ENCODE measurements at regions not wholly inside any gene's neighbourhood (a gene's known extent, or its start where the extent isn't known, plus 50 kb on each side); places are given as distances from the start of the nearest gene placed in this dataset.

- H3K27me3 ChIP-seq (ENCODE audit: insufficient read depth): peaks cover 45% of the 10 kb centered on the region
- H3F3A ChIP-seq (replicated peaks; ENCODE audit: low read depth): no peaks in the 10 kb centered on the region
- H4K20me1 ChIP-seq (replicated peaks; ENCODE audit: insufficient read depth): no peaks in the 10 kb centered on the region
- no peaks in the 10 kb centered on the region for H3K36me3 Mint-ChIP-seq (ENCODE audit: low read depth)
- H3K4me1 ChIP-seq (ENCODE audit: insufficient read depth): 0 out of 2 replicates have a peak, but pooled peaks cover 4% of the 10 kb centered on the region
- no peaks in the 10 kb centered on the region for H3K9me3 Mint-ChIP-seq
- no peak for ATAC-seq
- no peak overlapping the region for H3K27ac ChIP-seq (ENCODE audit: low read depth)
- TF ChIP-seq EZH2 (IDR thresholded peaks at IDR 0.05; ENCODE audit: low read depth, unreplicated experiment) (no peak), CREB1 (CRISPR knock-in tag; IDR thresholded peaks at IDR 0.05; ENCODE audit: low read depth) (no peak), ZNF331 (CRISPR knock-in tag; IDR thresholded peaks at IDR 0.05; ENCODE audit: low read depth) (no peak), JUNB (IDR thresholded peaks at IDR 0.05; ENCODE audit: unreplicated experiment) (no peak), ZNF114 (CRISPR knock-in tag; IDR thresholded peaks at IDR 0.05) (no peak), POLR2AphosphoS5 (IDR thresholded peaks at IDR 0.05; ENCODE audit: low read depth) (no peak), ZNF462 (CRISPR knock-in tag; IDR thresholded peaks at IDR 0.05) (no peak), EZH2phosphoT487 (IDR thresholded peaks at IDR 0.05; ENCODE audit: unreplicated experiment) (no peak), ETS1 (IDR thresholded peaks at IDR 0.05) (no peak), NANOG (IDR thresholded peaks at IDR 0.05; ENCODE audit: borderline replicate concordance) (no peak), STAT1 (IDR thresholded peaks at IDR 0.05; ENCODE audit: unreplicated experiment) (no peak), CTCF (conservative IDR thresholded peaks at IDR 0.05; ENCODE audit: low read depth in 2 of 2) (no peak)
- TF ChIP-seq, protein P1, sequence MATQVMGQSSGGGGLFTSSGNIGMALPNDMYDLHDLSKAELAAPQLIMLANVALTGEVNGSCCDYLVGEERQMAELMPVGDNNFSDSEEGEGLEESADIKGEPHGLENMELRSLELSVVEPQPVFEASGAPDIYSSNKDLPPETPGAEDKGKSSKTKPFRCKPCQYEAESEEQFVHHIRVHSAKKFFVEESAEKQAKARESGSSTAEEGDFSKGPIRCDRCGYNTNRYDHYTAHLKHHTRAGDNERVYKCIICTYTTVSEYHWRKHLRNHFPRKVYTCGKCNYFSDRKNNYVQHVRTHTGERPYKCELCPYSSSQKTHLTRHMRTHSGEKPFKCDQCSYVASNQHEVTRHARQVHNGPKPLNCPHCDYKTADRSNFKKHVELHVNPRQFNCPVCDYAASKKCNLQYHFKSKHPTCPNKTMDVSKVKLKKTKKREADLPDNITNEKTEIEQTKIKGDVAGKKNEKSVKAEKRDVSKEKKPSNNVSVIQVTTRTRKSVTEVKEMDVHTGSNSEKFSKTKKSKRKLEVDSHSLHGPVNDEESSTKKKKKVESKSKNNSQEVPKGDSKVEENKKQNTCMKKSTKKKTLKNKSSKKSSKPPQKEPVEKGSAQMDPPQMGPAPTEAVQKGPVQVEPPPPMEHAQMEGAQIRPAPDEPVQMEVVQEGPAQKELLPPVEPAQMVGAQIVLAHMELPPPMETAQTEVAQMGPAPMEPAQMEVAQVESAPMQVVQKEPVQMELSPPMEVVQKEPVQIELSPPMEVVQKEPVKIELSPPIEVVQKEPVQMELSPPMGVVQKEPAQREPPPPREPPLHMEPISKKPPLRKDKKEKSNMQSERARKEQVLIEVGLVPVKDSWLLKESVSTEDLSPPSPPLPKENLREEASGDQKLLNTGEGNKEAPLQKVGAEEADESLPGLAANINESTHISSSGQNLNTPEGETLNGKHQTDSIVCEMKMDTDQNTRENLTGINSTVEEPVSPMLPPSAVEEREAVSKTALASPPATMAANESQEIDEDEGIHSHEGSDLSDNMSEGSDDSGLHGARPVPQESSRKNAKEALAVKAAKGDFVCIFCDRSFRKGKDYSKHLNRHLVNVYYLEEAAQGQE (IDR thresholded peaks at IDR 0.05; ENCODE audit: unreplicated experiment): no peak
- H3K4me2 ChIP-seq: no peak overlapping the region
- no peak overlapping the region for H3K27ac Mint-ChIP-seq
- DNase-seq (ENCODE audit: low spot score): no peak
- H3K4me3 ChIP-seq: no peak overlapping the region
- H3K27me3 Mint-ChIP-seq (ENCODE audit: insufficient read depth, low read depth, poor library complexity): peaks cover 27% of the 10 kb centered on the region
- H3K79me2 ChIP-seq (replicated peaks; ENCODE audit: insufficient read depth): no peaks in the 10 kb centered on the region
- H3K4me1 Mint-ChIP-seq: peaks cover 19% of the 10 kb centered on the region
- H3K4me3 Mint-ChIP-seq: no peak overlapping the region
- no peaks in the 10 kb centered on the region for H3K9me2 ChIP-seq (ENCODE audit: insufficient read depth)
- H3K36me3 ChIP-seq (ENCODE audit: insufficient read depth): no peaks in the 10 kb centered on the region
- H2AFZ ChIP-seq: no peak overlapping the region
These were observed 84.2 kb upstream of the MARCKS start for GRCh38 chr6:113772961-113773360.
